ENCODE measurements at regions not wholly inside any gene's neighbourhood (a gene's known extent, or its start where the extent isn't known, plus 50 kb on each side); places are given as distances from the start of the nearest gene placed in this dataset.

DNA sequence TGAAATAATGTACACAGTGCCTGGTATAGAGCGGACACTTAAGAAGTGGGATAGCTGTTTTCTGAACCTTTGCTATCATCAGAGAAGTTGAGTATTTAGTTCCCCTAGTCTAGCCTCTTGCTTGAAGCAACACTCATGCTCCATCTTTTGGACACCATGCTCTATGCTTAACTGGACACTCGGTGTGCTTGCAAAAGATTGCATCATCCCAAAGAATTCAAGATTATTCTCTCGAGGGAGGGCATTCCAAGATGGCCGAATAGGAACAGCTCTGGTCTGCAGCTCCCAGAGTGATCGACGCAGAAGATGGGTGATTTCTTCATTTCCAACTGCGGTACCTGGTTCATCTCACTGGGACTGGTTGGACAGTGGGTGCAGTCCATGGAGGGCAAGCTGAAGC lies 143.9 kb upstream of the FSHR start:
- no peak for DNase-seq

DNA sequence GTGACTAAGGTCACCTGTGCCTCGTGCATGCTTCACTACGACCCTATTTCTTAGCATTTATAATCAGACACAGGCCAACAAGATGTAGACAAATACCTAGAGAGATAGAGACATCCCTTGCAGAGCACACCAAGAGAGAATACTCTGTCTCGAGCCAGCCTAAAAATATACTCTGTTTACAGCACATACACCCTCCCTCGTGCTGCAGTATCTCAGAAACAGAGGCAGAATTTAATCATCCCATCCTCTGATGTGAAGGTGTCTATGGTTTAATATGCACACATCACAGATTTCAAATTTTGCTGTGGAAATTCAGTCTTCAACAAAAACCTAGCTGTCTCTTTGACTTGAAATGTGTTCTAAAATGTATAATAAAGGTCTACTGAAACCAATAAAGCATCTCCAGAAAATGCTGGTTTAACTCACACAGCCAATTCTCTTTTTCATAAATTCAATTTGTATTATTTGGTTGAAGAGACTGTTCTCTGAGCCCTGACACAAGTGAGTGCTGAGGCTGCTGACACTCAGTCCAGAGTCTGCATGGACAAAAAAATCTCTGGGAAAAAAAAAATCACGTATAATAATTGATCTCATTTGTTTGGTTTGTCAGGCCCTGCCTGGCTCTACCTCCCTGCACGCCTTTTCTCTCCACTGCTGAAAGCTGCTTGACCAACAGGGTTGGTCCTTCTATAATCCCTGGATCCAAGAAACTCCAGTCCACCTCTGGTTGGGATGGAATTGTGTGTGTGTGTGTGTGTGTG lies 142.0 kb upstream of the FSHR start:
- no peak for DNase-seq

DNA sequence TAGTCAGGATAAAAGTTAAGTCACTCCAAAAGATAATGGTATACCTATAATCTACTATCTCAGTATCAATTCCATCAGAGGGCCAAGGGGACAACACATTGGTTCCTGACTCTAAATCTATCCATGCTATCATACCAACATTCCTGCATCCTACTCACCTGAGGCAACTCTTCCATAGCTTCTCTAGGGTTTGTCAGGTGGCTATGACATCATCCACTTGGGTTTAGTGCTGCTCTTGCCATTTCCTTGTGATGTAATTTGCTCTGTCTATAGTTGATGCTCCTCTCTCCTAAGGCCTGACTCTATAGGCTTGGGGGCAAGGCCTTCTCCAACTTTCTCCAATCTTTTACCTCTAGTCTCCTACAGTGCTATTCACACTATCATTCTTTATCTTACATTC lies 139.9 kb upstream of the FSHR start:
- DNase-seq = no peak

DNA sequence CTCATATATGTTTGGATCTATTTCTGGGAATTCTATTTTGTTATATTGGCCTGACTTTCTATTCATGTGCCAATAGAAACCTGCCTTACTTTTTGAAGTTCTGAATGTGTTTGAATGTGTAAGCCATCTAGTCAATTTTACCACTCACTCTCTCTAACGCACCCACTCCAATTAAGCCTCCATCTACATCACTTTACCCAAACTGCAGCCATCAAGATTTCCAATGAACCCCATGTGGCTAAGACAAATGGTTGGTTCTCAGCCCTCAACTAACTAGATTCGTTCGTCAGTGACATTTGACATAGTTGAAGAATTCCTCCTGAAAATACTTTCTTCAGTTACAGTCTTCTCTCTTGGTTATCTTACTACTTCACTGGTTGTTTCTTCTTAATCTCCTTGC lies 137.3 kb upstream of the FSHR start:
- no peak for DNase-seq

DNA sequence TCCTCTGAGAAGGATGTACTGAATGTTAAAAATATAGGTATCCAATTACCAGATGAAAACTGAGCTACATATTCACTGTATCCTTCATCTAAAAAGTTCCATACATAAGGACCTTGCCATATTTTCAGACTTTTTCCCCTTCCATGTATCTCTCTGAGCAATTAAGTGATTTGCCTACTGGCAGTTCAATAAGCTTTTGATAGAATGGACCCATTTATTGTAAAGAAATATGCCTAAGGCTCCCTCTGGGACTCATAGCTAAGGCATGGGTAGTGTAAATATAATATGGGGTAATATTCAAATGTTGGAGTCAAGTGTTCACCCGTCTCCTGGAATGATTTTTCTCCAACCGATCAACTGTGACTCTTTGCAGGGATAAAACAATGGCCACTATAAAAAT lies 135.4 kb upstream of the FSHR start:
- no peak for DNase-seq

DNA sequence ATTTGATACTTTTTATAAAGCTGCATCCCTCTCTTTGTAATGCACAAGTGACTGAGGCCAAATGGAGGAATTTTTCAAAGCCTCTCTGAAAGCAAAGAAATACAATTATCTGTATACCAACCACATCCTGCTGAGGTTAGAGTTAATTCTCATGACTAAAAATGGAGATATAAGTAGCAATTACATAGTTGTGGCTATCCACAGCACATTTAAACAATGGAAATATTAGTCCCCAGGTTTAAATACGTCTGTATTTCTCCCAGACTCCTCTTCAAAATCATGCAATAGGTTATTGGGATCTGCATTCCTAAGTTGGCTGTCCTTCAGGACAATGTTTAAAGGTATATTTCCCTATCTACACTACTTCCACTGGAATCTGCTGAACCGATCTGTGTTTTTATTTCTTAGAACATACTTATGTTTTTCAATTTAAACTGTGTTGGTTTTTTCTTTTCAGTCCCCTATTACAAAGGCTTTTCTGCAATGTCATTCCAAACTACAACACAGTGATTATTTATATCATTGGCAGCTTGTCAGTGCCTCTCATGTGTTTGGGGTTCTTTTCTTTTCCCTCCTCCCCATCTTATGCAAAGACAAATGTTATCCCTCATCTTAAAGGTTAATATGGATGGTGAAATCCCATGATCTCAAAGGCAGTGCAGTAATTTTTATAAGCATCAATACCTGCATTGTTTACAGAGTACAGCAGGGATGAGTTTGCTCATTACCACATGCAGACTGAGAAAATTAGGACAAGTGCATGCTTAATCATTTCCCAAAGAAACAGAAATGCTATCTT lies 134.8 kb upstream of the FSHR start:
- DNase-seq = no peak

DNA sequence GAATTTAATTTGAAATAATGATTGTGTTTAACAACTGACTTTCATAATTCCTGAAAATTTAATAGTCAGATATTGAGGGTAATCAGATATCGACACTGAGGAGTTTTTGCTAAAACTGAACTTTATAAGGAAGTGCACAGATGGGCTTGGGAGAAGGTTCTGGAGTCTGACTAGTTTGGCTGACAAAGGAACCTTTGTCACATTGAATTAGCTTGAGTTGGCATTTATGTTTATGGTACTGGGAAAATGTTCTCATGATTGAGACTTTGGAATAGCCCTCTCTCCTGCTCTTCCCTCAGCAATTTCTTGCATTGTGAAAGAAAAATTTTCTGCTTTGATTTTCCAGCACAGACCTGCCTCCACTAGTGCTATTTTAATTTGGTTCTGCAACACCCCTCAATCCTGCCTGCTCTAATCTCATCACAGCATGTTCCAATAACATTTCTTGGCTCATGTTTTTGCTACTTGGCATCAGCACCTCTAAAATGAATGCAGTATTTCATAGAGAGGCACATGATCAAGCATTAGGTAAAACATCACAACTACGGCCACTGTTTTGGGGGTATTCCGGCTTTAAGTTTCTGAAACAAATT lies 133.9 kb upstream of the FSHR start:
- DNase-seq = no peak

DNA sequence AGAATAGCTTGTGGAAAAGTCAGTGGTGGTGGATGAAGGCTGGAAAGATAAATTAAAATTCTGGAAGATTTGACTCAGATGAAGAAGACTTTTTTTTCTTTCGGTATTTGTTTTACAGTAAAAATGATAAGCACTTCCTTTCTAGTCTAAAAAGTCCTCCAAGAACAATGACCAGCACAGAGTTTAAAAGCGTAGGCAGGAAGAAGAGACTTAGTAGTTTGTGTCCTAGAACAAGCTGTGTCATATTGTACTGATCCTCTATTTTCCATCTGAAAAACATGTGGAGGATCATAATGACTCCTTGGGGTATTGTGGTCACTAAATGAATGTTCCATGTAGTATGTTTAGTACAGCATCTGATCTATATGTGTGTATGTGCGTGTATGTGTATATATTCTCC lies 132.4 kb upstream of the FSHR start:
- no peak for DNase-seq

DNA sequence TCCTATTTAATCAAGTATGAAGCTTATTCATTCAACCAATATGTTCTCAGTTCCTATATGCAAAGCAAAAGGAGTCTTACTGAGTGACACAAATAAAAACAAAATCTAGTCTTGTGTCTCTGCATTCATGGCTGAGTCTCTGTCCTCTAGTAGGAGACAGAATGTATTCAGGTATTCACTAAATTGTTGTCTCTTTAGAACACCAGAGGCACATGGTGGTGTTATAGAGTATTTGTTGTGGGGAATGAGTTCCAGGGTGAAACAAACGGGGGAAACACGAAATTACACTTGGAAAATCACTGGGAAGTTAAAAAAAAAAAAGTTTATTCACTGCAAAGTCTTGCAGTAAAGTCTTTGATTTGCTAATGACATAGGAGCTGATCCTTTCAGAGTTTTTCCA lies 131.7 kb upstream of the FSHR start:
- DNase-seq = no peak

DNA sequence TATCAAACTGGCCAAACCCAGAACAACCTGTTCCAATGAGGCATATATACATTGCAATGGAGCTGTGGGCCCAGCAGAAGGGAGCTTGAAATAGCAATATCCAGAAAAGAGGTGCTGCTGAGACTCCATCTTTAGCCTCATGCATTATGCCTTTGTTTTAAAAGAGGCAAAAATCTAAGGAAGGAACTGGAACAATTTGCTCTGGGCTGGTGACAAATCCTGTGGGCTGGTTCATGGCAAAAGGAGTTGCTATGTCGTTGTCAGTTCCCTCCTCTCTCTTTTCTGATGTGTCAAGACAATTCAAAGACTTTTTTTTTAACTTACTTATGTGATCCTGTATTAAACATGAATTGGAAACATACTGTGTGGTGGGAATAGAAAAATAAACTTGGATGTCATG lies 124.2 kb upstream of the FSHR start:
- DNase-seq = no peak

DNA sequence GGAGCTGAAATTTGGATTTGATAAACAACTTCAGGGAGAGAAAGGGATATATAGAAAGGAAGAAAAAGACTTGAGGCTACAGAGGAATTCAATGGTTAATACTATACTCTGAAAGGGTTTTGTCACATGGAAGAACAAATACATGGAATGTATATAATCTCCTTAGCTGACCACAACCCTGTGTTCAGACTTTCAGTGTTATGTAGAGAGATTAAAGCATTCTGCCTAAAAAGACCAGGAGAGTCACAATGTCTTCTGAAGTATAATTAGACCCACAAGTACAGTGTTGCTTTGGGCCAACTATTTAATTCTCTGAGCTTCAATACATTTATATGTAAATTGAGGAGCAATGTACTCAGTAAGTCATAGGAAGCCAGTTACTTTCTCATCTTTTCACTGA lies 123.8 kb upstream of the FSHR start:
- DNase-seq = no peak

DNA sequence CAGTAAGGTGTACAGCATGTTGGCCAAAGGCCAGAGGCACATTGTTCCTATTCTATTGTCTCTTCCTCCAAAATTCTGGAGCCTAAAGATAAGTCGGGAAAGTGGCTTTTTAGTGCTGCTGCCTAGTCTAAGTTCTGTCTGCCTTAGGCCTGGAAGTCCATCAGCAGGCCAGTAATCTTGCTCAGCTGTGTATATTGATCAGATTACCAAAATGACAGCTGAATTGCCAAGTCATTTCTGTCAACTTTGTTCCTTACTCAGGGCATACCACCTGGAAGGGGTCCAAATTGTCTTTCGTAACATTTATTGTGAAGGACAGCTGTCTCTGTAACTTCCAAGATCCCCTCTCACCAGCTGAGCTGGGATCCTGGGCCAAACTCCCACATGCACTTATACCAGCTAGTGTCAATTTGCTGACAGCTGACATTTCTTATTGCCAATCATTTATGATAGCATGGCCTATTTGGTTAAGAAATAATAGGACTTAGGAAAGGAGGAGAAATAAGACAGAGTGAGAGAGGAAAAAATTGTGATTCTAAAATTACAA lies 116.8 kb upstream of the FSHR start:
- DNase-seq = no peak

DNA sequence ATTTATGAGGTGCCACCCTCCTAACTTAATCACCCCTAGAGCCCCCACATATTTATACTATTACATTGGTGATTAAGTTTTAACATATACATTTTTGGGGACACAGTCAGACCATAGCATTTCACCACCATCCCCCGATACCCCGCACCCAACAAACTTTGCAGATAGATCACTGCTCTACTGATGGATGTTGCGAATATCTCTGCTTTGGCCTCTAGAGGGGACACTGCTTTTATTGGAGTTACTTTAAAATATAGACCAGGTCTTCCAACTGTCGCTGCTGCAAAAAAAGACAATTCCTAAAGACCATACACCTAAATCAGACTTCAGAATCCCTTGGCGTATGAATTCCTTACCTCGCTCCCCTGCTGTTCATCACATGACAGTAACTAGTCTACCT lies 115.8 kb upstream of the FSHR start:
- DNase-seq = no peak

DNA sequence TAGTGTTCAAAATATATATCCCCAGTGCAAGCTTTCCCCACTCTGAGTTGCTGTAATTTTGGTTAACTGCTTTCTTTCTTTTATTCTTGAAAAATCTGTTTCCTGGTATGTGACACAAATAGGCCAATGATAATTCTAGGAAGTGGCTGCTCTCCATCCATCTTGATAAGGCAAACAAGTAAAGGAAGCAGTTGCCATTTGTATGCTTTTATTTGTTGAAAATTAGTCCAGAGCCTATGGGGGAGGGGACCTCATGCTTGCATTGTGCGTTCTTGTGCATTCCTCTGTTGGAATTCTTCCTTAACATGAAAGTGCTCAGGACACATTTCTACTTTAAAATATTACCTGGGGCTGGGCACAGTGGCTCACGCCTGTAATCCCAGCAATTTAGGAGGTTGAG lies 111.2 kb upstream of the FSHR start:
- no peak for DNase-seq

DNA sequence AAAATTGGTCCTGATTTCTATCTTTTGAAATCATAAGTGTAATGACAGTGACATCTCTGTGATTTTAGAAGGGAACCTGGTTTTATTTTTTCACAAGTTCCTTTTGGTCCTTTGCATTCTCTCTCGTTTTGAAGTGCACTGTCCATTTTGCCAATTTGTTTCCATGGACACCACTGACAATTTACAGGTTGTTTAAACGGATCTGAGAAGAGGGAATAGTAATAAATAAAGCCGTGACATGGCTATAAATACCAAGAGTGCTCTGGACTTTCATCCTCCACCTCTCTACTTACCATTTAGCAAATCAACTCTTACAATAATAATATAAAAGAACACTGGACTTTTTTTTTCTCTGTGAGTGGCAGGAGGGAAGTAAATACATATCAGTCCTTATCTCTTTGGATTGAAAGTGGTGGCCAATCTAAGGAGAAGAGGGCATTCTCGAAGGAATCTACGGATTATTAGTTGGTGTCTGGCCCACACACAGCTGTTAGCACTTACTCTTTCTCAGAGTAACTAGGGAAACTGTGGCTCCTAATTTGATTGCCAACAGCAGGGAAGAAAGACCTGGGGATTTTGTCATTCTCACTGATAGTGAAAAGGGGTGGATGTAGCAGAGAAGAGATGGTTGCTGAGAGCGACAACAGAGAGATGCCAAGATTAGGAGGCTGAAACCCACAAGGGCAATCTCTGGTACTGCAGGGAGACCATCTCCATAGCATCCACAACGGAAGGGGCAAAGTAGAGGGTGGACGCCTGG lies 108.7 kb upstream of the FSHR start:
- no peak for DNase-seq

DNA sequence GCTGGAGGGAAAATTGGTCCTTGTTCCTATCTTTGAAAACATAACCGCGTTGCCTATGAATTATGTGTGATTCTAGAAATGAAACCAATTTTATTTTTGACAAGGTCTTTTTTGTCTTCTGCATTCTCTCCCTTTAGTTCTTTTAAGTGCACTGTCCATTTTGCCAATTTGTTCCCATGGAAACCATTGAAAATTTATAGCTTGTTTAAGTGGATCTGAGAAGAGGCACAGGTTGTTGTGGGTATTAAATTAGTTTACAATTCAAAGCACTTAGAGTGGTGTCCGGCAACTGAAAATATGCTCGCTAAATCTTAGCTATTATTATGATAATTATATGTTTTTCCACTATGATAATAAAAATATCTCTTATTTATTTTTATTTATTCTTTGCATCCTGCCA lies 107.5 kb upstream of the FSHR start:
- DNase-seq = no peak

DNA sequence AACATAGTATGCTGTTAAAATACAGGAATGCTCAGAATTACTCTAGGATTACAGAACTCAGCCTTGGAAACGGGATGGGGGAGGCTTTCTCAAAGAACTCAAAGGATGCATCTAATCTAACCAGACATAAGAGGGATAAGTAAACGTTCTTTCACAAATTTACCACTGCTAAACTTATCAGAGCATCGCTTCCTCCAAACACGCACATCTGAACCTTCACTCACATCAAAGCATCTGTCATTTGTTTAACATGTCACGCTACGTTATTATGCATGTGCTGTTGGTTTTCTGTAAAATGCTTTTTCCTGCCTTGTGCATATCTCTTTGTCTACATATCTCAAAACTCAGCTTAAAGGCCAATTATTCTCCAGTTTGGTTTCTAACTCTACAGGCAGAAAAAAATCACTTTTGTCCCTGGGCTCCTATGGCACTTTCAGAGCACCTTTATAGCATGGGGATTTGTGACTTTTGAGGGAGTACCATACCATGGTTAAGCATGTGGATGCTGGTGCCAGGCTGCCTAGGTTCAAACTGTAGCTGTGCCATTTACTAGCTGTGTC lies 106.7 kb upstream of the FSHR start:
- DNase-seq = no peak

DNA sequence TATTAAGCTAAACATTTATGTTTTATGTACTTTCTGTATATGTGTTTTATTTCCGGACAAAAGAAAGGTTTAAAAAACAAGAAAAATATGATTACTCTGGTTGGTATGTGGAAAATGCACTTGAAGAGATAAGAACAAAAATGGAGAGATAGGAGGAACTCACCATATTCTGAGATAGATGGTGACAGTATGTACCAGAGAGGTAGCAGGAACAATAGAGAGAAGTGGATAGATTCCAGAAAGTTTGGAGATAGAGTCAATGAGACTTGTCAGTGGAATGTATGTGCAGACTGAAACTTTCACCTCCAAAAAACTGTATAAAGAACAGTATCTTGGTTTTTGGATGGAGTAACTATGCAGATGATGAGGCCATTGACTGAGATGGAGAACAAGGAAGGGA lies 105.6 kb upstream of the FSHR start:
- DNase-seq = no peak

DNA sequence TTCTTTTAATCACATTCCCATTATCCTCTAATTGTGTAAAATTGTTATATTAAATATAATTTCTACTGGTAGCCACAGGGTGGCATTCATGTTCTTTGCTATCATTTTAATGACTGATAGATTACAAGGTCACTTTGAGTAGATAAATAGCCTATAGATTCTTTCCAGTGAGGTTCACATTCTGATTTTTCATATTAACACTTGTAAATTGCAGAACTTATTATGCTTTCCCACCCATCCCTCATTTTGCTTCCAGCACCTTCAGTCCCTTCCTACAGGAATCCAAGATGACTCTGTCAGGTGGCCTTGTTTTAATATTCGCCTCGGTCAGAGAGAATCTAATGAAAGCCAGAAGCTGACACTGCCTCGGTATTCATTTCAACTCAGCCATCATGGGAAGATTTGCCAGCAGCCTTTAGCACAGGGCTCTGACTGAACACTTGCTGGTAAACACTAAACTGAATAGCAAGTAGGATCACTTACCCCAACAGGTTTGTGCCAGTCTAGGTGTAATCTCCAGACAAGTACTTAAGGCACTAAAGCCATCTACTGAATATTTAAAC lies 101.2 kb upstream of the FSHR start:
- DNase-seq = peak; percentile 57

DNA sequence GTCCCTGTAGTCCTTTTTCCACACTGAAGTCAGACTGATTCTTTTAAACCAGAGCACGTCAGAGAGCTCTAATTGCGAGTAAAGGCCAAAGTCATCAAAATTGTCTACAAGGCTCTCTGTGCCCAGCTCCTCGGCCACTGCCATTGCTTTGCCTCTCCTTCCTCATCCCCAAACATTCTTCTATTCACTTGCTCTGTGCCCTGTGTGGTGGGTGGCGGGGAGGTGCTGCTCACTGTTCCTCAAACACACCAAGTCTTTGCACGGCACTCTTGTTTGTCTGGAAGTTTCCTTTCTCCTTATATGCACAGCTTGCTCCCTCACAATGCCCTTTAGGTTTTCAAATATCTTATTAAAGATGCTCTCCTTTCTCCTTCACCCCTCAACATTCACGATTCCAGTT lies 100.1 kb upstream of the FSHR start:
- DNase-seq = no peak

DNA sequence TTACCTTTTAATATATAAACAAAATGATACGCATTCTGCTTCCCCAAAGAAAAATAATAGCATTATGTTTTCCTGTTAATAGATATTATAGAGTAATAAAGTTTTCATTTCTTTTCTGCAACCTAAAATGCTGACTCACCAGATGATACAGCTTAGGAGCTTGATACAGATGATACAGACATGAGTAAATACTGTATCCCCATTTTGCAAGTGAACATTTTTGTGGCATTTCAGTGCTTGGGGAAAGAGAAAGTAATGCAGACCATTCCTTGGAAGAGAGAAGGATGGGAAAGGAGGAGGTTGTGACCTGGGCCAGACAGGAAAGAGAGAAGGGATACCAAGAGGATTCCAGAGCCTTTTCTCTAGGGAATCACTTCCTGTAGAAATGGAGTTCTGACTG lies 97.5 kb upstream of the FSHR start:
- DNase-seq = no peak

DNA sequence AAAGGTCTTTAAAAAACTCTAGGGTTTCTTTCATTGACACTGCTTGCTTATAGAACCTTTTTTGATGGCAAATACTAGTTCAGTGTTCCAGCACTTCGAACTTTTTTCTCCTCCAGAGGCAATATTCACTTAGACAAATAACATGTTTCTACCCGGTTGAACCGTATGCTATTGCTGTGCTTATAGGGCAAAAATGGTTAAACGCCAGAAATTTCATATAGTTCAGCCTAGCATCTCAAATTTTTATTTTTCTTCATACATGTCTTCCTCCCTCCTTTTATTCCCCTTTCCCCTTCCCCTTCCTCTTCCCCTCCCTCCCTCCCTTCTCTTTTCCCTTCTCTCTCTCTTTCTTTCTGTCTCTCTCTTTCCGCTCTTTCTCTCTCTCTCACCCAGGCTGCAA lies 96.9 kb upstream of the FSHR start:
- DNase-seq = no peak

DNA sequence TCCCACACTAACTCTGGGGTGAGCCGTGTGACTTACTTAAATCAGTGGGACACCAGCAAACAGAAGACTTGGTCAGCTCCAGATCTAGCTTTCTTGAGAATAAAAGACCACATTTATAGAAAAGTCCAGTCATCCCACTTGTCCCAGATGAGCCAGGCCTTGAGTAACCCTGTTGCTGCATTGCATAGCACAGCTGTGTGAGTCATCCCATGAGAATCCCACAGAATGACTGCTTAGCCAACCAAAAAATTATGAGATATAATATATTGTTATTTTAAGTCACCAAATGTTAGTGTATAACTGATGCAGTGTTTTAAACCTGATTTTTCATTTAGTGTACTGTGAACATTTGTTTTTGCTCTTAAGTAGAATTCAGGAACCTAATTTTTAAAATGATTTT lies 94.2 kb upstream of the FSHR start:
- no peak for DNase-seq
